ENCODE measurements at regions not wholly inside any gene's neighbourhood (a gene's known extent, or its start where the extent isn't known, plus 50 kb on each side); places are given as distances from the start of the nearest gene placed in this dataset.

GRCh38 chr3:22013641-22014040 is 262.6 kb upstream of the ZNF385D start:
- TF ChIP-seq, protein P1, sequence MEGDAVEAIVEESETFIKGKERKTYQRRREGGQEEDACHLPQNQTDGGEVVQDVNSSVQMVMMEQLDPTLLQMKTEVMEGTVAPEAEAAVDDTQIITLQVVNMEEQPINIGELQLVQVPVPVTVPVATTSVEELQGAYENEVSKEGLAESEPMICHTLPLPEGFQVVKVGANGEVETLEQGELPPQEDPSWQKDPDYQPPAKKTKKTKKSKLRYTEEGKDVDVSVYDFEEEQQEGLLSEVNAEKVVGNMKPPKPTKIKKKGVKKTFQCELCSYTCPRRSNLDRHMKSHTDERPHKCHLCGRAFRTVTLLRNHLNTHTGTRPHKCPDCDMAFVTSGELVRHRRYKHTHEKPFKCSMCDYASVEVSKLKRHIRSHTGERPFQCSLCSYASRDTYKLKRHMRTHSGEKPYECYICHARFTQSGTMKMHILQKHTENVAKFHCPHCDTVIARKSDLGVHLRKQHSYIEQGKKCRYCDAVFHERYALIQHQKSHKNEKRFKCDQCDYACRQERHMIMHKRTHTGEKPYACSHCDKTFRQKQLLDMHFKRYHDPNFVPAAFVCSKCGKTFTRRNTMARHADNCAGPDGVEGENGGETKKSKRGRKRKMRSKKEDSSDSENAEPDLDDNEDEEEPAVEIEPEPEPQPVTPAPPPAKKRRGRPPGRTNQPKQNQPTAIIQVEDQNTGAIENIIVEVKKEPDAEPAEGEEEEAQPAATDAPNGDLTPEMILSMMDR (IDR thresholded peaks at IDR 0.05; ENCODE audit: borderline replicate concordance, extremely low read depth, low read length, poor library complexity, severe bottlenecking) = no peak
- no peak for TF ChIP-seq EZH2 (IDR thresholded peaks at IDR 0.05; ENCODE audit: borderline replicate concordance, low read depth, low read length, severe bottlenecking)

All from DND-41 (cell line).